GM12873 (cell line): ENCODE measurements at regions not wholly inside any gene's neighbourhood (a gene's known extent, or its start where the extent isn't known, plus 50 kb on each side); places are given as distances from the start of the nearest gene placed in this dataset.

Source experiments
- CTCF ChIP-seq: IDR thresholded peaks from 2 replicates; pipeline ENCODE4 v1.5.1; 2012; ENCODE audit warnings: low read depth, mild to moderate bottlenecking, moderate library complexity, low read length, control low read depth; ENCODE audit not compliant: insufficient read depth; ENCODE audit errors: missing control alignments

GRCh38 chr22:47303161-47303890 lies 540.9 kb downstream of the TBC1D22A start:
- no peak for TF ChIP-seq CTCF

DNA sequence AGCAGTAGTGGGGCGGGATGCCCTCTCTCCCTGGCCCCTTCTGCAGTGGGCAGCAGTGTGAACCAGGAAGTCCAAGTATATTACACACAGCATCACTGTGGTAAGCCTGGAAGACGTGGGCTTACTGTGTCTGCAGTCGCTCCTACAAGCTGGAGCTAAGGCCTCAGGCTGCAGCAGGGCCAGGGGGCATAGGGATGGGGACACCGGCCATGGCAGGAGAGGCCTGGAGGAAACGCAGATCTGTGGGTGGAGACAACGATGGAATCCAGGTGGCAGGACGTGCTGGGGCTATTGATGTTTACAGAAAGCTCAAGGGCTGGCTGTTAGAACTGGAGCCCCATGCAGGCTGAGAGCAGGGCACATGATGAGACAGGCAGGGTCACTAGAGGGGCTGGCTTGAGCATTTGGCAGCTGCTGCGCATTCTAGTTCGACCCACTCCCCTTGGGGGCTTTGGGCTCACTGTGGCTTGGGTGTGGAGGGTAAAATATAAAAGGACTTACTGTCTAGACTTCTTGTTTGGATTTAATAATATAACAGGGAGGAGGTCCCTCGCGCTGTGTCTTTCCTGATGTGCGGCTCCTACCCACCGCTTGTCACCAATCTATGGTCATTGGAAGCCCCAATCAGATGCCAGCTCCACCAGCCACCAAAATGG lies 539.5 kb downstream of the TBC1D22A start:
- TF ChIP-seq CTCF, result no peak

DNA sequence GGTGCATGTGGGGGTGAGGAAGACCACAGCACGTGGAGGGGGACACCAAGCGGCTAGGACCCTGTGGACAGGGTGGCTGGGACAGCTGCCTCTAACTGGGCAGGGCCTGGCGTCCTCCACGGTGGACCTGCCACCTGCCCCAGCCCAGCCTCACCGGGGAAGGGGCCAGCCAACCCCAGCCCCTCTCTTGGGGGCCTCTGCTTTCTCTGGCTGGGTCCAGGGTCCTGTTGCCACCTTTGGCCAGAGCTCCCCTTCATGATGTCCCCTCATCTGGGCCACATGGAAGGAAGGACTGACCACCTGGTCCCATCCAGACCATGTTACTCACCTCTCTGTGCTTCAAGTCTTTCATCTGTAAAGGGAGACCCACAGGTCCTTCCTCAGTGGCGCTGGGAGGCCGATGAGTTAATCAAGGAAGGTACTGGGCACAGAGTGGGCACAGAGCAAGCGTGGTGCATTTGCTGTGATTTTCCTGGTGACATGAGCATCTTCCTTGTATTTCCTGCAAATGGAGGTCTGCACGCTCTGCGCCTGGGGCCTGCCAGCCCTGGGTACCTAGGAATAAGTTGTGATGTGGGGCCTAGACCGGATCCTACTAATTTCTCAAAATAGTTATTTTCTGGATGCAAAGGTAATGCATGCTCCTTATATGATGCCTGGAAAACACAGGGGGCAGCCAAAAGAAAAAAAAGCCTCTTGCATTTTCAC lies 538.4 kb downstream of the TBC1D22A start:
- no peak for TF ChIP-seq CTCF

DNA sequence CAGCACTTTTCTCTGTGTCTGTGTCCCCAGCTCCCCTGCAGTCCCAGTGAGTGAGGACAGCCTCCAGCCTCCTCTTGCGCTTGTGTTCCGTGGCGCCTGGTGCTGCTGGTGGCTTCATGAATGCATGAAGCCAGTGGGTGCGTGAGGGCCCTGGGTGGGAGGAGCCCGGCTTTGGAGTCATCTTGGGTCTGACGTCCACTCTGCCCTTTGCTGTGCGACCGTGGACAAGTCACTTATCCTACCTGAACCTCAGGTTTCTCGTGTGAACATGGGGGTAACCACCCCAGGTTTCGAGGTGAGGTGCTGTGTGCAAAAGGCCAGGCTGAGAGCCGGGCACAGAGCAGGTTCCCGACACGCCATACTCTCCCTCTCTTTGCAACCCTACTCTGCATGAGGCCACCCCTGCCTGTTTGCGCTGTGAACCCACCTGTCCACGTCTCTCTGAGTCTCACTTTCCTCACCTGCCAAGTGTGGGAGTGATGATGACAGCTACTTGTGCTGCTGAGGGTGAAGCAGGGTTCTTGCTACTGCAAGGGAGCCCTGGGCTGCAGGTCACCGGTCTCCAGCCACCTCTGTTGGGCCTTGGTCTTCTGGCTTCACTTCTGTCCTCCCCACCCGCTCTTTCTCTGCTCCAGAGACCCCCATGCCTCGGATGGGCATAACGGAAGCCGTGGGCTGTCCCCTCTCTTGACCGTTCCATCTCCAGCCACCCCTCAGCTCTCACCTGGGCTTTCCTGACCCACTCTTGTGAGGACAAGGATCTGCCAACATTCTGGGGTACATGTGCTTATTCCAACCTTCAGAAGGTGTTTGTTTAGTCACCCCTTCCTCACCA lies 537.6 kb downstream of the TBC1D22A start:
- TF ChIP-seq CTCF, result no peak

DNA sequence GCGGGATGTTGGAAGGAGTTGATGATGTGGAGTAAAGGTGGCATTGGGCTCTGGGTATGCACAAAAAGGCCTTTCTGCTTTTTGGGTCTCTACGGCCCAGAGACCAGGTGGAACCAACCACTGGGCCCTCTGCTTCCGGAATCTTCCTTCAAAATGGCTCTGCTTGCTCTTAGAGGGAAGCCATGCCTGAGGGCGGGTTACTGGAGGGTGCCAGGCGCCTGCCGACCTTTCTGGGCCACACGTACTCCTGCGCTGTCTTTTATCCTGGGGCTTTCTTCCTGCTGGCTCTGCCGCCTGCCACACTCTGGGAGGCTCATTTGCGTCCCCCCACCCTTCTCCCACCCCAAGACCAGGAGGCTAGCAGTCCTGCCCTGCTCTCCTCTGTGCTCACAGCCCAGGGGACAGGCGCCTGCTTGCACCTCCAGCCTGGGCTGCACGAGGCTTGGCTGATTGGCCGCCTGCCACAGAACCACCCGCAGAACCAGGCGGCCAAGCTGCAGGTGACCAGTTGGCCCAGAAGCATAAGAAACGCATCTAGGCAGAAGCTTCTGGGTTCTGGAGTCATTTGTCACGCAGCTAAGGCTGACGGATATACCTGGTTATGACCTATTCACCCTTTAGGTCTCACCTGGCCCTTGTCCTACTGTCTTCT lies 536.9 kb downstream of the TBC1D22A start:
- TF ChIP-seq CTCF, result no peak

GRCh38 chr22:47298017-47298785 lies 535.8 kb downstream of the TBC1D22A start:
- TF ChIP-seq CTCF, result no peak
